IMR-90 (cell line): ENCODE measurements at regions not wholly inside any gene's neighbourhood (a gene's known extent, or its start where the extent isn't known, plus 50 kb on each side); places are given as distances from the start of the nearest gene placed in this dataset.

ENCODE experiments used
- ATAC-seq: fragments of 200-7000 bp; cut with Tn5 transposase; 2 replicates; pipeline ENCODE4 v1.9.1; 2020; ENCODE audit warnings: low read depth, mild to moderate bottlenecking, moderate library complexity
- BruUV-seq: library from RNA; stranded (reverse); fragments of 400-500 nt; replicated peaks from 2 replicates; lab custom pipeline; 2021; lab: Mats Ljungman, UMichigan
- CTCF ChIA-PET: fragments of 300-600 bp; formaldehyde crosslinking; extraction: SDS; loops from one replicate; lab custom pipeline; 2021; ENCODE audit warnings: antibody characterized with exemption; lab: Yijun Ruan, JAX
- POLR2A ChIA-PET: fragments of 300-600 bp; sonication (Branson Sonifier 250); formaldehyde crosslinking; loops from one replicate; lab custom pipeline; 2022; ENCODE audit warnings: antibody characterized with exemption; ENCODE audit not compliant: unreplicated experiment; lab: Charles Lee
- DNase-seq: peaks from one replicate; pipeline ENCODE4 v3.0.0; 2013
- H2AFZ ChIP-seq: replicated peaks from 2 replicates; pipeline ENCODE3; 2013; ENCODE audit warnings: low read length, mild to moderate bottlenecking; ENCODE audit not compliant: poor library complexity
- H2AK5ac ChIP-seq: 2 replicates; pipeline ENCODE4 v1.6.1; 2013; ENCODE audit warnings: low read depth, low read length, inconsistent platforms
- H2AK9ac ChIP-seq: replicated peaks from 2 replicates; pipeline ENCODE3; 2013; ENCODE audit warnings: mild to moderate bottlenecking, low read depth, low read length, moderate library complexity; ENCODE audit not compliant: poor library complexity
- H2BK120ac ChIP-seq: 2 replicates; pipeline ENCODE4 v1.6.1; 2013; ENCODE audit warnings: low read depth, low read length, inconsistent platforms
- H2BK15ac ChIP-seq: 3 replicates; pipeline ENCODE4 v1.6.1; 2013; ENCODE audit warnings: low read depth, low read length, inconsistent platforms
- H2BK20ac ChIP-seq: 2 replicates; pipeline ENCODE4 v1.6.1; 2013; ENCODE audit warnings: low read depth, mild to moderate bottlenecking, inconsistent platforms, low read length, moderate library complexity
- H2BK5ac ChIP-seq: 2 replicates; pipeline ENCODE4 v1.6.1; 2013; ENCODE audit warnings: mild to moderate bottlenecking, low read depth, low read length, inconsistent platforms; ENCODE audit not compliant: poor library complexity, severe bottlenecking
- H3K14ac ChIP-seq: replicated peaks from 2 replicates; pipeline ENCODE4 v1.6.1; 2013; ENCODE audit warnings: low read depth, low read length, inconsistent platforms
- H3K18ac ChIP-seq: 2 replicates; pipeline ENCODE4 v1.6.1; 2013; ENCODE audit warnings: low read depth, low read length, control low read depth
- H3K23ac ChIP-seq: 2 replicates; pipeline ENCODE4 v1.6.1; 2013; ENCODE audit warnings: low read depth, low read length, inconsistent platforms
- H3K27ac ChIP-seq: 2 replicates; pipeline ENCODE4 v1.5.1; 2013; ENCODE audit warnings: mild to moderate bottlenecking, control low read depth, low read length; ENCODE audit not compliant: insufficient read depth
- H3K27me3 ChIP-seq: 2 replicates; pipeline ENCODE4 v1.6.1; 2013; ENCODE audit warnings: low read length; ENCODE audit not compliant: control insufficient read depth, insufficient read depth
- H3K36me3 ChIP-seq: 2 replicates; pipeline ENCODE4 v1.6.1; 2013; ENCODE audit warnings: low read length, mixed read lengths; ENCODE audit not compliant: control insufficient read depth, insufficient read depth
- H3K4ac ChIP-seq: 2 replicates; pipeline ENCODE4 v1.6.1; 2013; ENCODE audit warnings: low read depth, low read length, inconsistent platforms
- H3K4me1 ChIP-seq: 2 replicates; pipeline ENCODE4 v1.6.1; 2013; ENCODE audit warnings: low read length, mixed read lengths; ENCODE audit not compliant: control insufficient read depth, insufficient read depth
- H3K4me2 ChIP-seq: 2 replicates; pipeline ENCODE4 v1.6.1; 2013; ENCODE audit warnings: low read depth, mild to moderate bottlenecking, control low read depth, low read length, moderate library complexity
- H3K4me3 ChIP-seq: 2 replicates; pipeline ENCODE4 v1.5.1; 2013; ENCODE audit warnings: low read depth, mild to moderate bottlenecking, control low read depth, low read length, moderate library complexity; ENCODE audit not compliant: insufficient read depth
- H3K56ac ChIP-seq: 2 replicates; pipeline ENCODE4 v1.6.1; 2013; ENCODE audit warnings: low read length, inconsistent platforms; ENCODE audit not compliant: insufficient read depth; ENCODE audit errors: extremely low read depth
- H3K79me1 ChIP-seq, 2 experiments: 2 replicates each; pipeline ENCODE4 v1.6.1; 2013; ENCODE audit warnings: low read length in 2 of 2, inconsistent platforms in 1 of 2, low read depth in 1 of 2
- H3K9ac ChIP-seq: 2 replicates; pipeline ENCODE4 v1.6.1; 2013; ENCODE audit warnings: low read depth, low read length, control low read depth
- H3K9me1 ChIP-seq: 2 replicates; pipeline ENCODE4 v1.6.1; 2013; ENCODE audit warnings: low read length, inconsistent platforms; ENCODE audit not compliant: insufficient read depth
- H3K9me3 ChIP-seq: 2 replicates; pipeline ENCODE4 v1.6.1; 2013; ENCODE audit warnings: low read length; ENCODE audit not compliant: control insufficient read depth, insufficient read depth
- H4K20me1 ChIP-seq: 2 replicates; pipeline ENCODE4 v1.6.1; 2013; ENCODE audit warnings: low read length, inconsistent platforms; ENCODE audit not compliant: insufficient read depth
- H4K5ac ChIP-seq: 2 replicates; pipeline ENCODE4 v1.6.1; 2013; ENCODE audit warnings: mild to moderate bottlenecking, low read depth, low read length, control low read depth
- H4K8ac ChIP-seq, 2 experiments: 2 replicates each; pipeline ENCODE4 v1.6.1; 2013; ENCODE audit warnings: low read depth in 2 of 2, low read length in 2 of 2, control low read depth in 1 of 2, inconsistent platforms in 1 of 2
- H4K91ac ChIP-seq: 2 replicates; pipeline ENCODE4 v1.6.1; 2013; ENCODE audit warnings: low read depth, low read length, inconsistent platforms; ENCODE audit not compliant: insufficient read depth
- BHLHE40 ChIP-seq: fragments of 150-350 bp; IDR thresholded peaks from 2 replicates; pipeline ENCODE4 v1.6.1; 2016; ENCODE audit warnings: mild to moderate bottlenecking, low read depth, low read length
- CEBPB ChIP-seq: IDR thresholded peaks from 2 replicates; pipeline ENCODE4 v1.6.1; 2012; ENCODE audit warnings: low read depth, low read length, improper control_type of control experiment
- CHD1 ChIP-seq: IDR thresholded peaks from 2 replicates; pipeline ENCODE4 v1.6.1; 2012; ENCODE audit warnings: low read depth, low read length, improper control_type of control experiment
- CTCF ChIP-seq: conservative IDR thresholded peaks from 2 replicates; pipeline ENCODE4 v1.5.1; 2012; ENCODE audit warnings: mild to moderate bottlenecking, low read depth, low read length, improper control_type of control experiment
- ELK1 ChIP-seq: fragments of 150-350 bp; IDR thresholded peaks from 2 replicates; pipeline ENCODE4 v1.6.1; 2016; ENCODE audit warnings: low read depth, mild to moderate bottlenecking, low read length, moderate library complexity, borderline replicate concordance
- FOS ChIP-seq: fragments of 150-350 bp; IDR thresholded peaks from 2 replicates; pipeline ENCODE4 v1.6.1; 2016; ENCODE audit warnings: low read depth, low read length
- MAFK ChIP-seq: IDR thresholded peaks from 2 replicates; pipeline ENCODE4 v1.6.1; 2012; ENCODE audit warnings: low read depth, low read length, improper control_type of control experiment
- MAZ ChIP-seq: IDR thresholded peaks from 2 replicates; pipeline ENCODE4 v1.6.1; 2012; ENCODE audit warnings: low read depth, mild to moderate bottlenecking, low read length, improper control_type of control experiment, moderate library complexity, borderline replicate concordance
- MXI1 ChIP-seq: IDR thresholded peaks from 2 replicates; pipeline ENCODE4 v1.6.1; 2012; ENCODE audit warnings: low read depth, mild to moderate bottlenecking, low read length, moderate library complexity, borderline replicate concordance
- NFE2L2 ChIP-seq: fragments of 150-350 bp; IDR thresholded peaks from 2 replicates; pipeline ENCODE4 v1.6.1; 2016; ENCODE audit warnings: low read depth, mild to moderate bottlenecking, low read length
- POLR2A ChIP-seq: IDR thresholded peaks from 2 replicates; pipeline ENCODE4 v1.6.1; 2012; ENCODE audit warnings: mild to moderate bottlenecking, low read depth, low read length
- RAD21 ChIP-seq: IDR thresholded peaks from 2 replicates; pipeline ENCODE4 v1.6.1; 2012; ENCODE audit warnings: low read length, improper control_type of control experiment
- RCOR1 ChIP-seq: IDR thresholded peaks from 2 replicates; pipeline ENCODE4 v1.6.1; 2012; ENCODE audit warnings: mild to moderate bottlenecking, low read length, improper control_type of control experiment; ENCODE audit not compliant: insufficient replicate concordance
- RFX5 ChIP-seq: IDR thresholded peaks from 2 replicates; pipeline ENCODE4 v1.8.0; 2012; ENCODE audit warnings: low read depth, mild to moderate bottlenecking, low read length, moderate library complexity
- SMC3 ChIP-seq: fragments of 150-350 bp; IDR thresholded peaks from 2 replicates; pipeline ENCODE4 v1.6.1; 2016; ENCODE audit warnings: low read depth, mild to moderate bottlenecking, antibody characterized with exemption, low read length, moderate library complexity
- USF2 ChIP-seq: fragments of 150-350 bp; IDR thresholded peaks from 2 replicates; pipeline ENCODE4 v1.6.1; 2017; ENCODE audit warnings: mild to moderate bottlenecking, antibody characterized with exemption, low read length, low read depth
- WGBS, 2 experiments: methylation state at CpG; one replicate each; pipeline versions ENCODE4 v1.1.5 to v1.1.7; 2013; ENCODE audit warnings: missing lambda C conversion rate in 2 of 2; ENCODE audit not compliant: insufficient read length in 1 of 2; ENCODE audit errors: extremely low coverage in 2 of 2; 5-methylcytosine and 5-hydroxymethylcytosine counted together
- dilution Hi-C: fragments of 300-500 bp; cut with HindIII; formaldehyde crosslinking; loops from one replicate; pipeline ENCODE4 v1.14.3; 2018; ENCODE audit warnings: low sequenced_read_pairs; ENCODE audit not compliant: unreplicated experiment
- in situ Hi-C: fragments of 300-500 bp; cut with MboI; formaldehyde crosslinking; loops from 3 replicates; pipeline ENCODE4 v1.14.3; 2019; ENCODE audit warnings: low sequenced_read_pairs, inconsistent platforms, mixed read lengths
- intact Hi-C: fragments of 100-400 bp; cut with micrococcal nuclease; formaldehyde crosslinking; loops from 2 replicates; pipeline ENCODE4 v1.10.0; 2022

- ATAC-seq (no peak), DNase-seq (no peak)
- Histone ChIP-seq H3K79me1 (no peaks in the 10 kb centered on the region), H3K9me3 (no peaks in the 10 kb centered on the region), H3K4me3 (no peak overlapping the region), H3K56ac (no peak overlapping the region), H2BK15ac (no peak overlapping the region), H2BK5ac (peak overlapping the region; percentile 14), H3K23ac (no peak overlapping the region), H4K8ac (no peak overlapping the region; a peak in 1 of 4 replicates), H2BK20ac (no peak overlapping the region), H4K91ac (no peak overlapping the region), H2BK120ac (no peak overlapping the region), H3K36me3 (no peaks in the 10 kb centered on the region), H3K4ac (no peak overlapping the region), H4K20me1 (no peaks in the 10 kb centered on the region), H3K27ac (no peak overlapping the region), H3K9ac (no peak overlapping the region), H3K14ac (no peak overlapping the region), H3K4me1 (peaks cover 4% of the 10 kb centered on the region; the same call in 1 of the 2 replicates), H4K5ac (no peak overlapping the region), H3K18ac (no peak overlapping the region), H2AFZ (no peak overlapping the region), H3K4me2 (no peak overlapping the region), H2AK9ac (no peak overlapping the region), H2AK5ac (no peak overlapping the region), H3K9me1 (no peaks in the 10 kb centered on the region), H3K27me3 (no peaks in the 10 kb centered on the region)
- POLR2A ChIA-PET: no interaction called here
- no peak for TF ChIP-seq CEBPB
- TF ChIP-seq RFX5: no peak
- no peak for TF ChIP-seq NFE2L2
- TF ChIP-seq BHLHE40: no peak
- TF ChIP-seq SMC3: no peak
- TF ChIP-seq ELK1: no peak
- TF ChIP-seq MAFK: no peak
- TF ChIP-seq POLR2A: no peak
- no peak for TF ChIP-seq CHD1
- no peak for TF ChIP-seq MAZ
- no peak for TF ChIP-seq RCOR1
- no peak for TF ChIP-seq FOS
- no peak for TF ChIP-seq MXI1
- no peak for TF ChIP-seq RAD21
- no peak for TF ChIP-seq USF2
- TF ChIP-seq CTCF: no peak
- in situ Hi-C loops (no loop called here), intact Hi-C loops (no loop called here), dilution Hi-C loops (no loop called here)
- WGBS, 2 experiments: no CpG with 5 or more reads among the region's 1 CpG
- no TSS peak for BruUV-seq
- CTCF ChIA-PET: interaction anchor here (0.6 kb wide), 1 partner anchor 136 kb away, joined by 7 read pairs; no protein-coding TSS in a partner anchor
These were observed 324.1 kb upstream of the ADAMTS5 start for GRCh38 chr21:27291006-27291405.
